ENCODE measurements at regions not wholly inside any gene's neighbourhood (a gene's known extent, or its start where the extent isn't known, plus 50 kb on each side); places are given as distances from the start of the nearest gene placed in this dataset.
"Not testable (repeated sequence)": the region's sequence is repeated elsewhere in the genome, so short reads cannot be mapped to it uniquely, and the experiment has no call there.

DNA sequence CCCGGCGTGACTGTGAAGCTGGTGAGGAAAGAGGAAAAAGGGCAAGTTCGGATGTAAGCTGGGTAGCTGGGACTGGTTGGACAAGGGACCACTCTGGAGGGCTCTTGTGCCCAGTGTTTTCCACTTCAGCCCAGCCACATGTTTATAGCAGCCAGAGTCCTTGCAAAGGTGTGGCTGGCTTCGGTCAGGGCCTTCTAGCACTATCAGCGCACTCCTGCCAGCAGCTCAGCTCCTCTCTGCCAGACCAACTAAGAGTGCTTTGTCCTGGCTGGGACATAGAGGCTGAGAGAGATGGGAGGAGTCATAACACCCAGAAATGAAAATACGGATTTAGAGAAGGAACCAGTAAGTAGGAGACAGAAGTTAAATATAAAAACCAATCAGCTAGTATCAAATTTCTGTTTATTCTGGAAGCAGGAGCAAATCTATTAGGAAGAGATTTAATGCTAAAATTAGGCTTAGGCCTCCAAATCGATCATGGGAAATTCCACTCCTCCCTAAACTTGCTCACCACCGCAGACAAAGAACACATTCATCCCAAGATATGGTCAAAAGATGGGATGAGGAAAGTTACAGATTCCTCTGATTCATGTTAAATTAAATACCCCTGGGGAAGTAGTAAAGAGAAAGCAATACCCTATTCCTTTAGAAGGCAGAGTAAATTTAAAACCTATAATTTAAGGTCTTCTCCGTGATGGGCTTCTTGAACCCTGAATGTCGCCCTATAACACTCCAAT is 135.0 kb downstream of the RALA start:
- Histone ChIP-seq H3K4me1 (ENCODE audit: insufficient read depth, low read length) (no peaks in the 10 kb centered on the region), H3K4me3 (ENCODE audit: low read length) (no peak overlapping the region), H3K27me3 (ENCODE audit: insufficient read depth, low read length) (no peaks in the 10 kb centered on the region), H3K9me3 (ENCODE audit: low read depth, low read length) (no peaks in the 10 kb centered on the region)

DNA sequence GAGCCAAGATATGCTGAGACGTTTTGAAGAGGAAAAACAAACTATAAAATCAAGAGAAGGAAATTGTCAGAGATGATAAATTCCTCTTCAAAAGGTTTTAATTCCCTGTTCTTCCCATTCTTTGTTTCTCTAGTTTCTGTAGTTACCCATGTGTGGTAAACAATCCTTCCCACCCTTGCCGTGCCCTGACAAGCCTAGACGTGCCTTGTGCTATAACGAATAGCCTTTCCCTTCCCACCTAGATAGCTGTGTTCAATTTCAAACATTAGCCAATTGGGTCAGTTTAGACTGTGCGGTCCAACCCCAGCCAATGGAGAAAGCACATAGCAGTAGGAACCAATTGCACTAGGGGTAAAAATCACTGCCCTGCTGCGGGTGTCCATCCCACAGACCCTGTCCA is 138.1 kb downstream of the RALA start:
- no peaks in the 10 kb centered on the region for H3K9me3 ChIP-seq (ENCODE audit: low read depth, low read length)
- no peaks in the 10 kb centered on the region for H3K27me3 ChIP-seq (ENCODE audit: insufficient read depth, low read length)
- no peak overlapping the region for H3K4me3 ChIP-seq (ENCODE audit: low read length)
- no peaks in the 10 kb centered on the region for H3K4me1 ChIP-seq (ENCODE audit: insufficient read depth, low read length)

DNA sequence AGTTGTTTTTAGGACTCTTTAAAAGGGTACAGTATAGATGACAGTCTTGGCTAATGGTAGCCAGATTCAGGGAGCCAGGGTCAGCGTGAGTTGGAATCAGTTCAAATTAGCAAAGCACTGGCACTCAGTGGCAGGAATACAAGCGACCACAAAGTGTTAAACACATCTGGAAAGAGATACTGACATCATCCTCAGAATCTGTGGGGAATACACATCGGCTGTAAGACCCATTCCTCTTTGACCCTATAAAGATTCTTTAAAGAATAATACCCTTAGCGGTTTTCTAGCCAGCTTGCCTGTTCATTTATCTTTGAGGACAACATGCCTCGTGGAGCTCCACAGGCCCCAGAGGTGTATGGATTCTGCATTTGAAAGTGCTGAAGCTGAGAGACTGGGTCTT is 139.1 kb downstream of the RALA start:
- not testable (repeated sequence) for H3K27me3 ChIP-seq (ENCODE audit: insufficient read depth, low read length); H3K4me3 ChIP-seq (ENCODE audit: low read length); H3K9me3 ChIP-seq (ENCODE audit: low read depth, low read length); H3K4me1 ChIP-seq (ENCODE audit: insufficient read depth, low read length)

DNA sequence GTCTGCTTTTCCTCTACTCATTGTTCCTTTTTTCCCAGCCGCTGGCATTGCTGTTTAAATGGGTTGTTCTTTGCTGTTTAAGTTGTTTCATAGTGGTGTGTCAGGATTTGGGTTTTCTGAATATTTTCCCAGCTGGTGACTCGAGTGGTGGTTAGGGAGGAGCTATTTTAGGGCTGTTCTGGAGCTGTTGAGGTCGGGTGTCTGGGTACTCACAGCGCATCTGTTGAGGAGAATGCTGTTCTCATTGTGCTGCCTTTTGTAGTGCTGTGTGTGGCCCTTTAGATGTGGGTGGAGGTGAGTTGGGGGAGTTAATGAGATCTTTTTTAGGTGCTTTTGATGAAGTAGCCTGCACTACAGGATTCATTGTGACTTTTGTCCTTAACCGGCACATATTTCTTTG is 139.5 kb downstream of the RALA start:
- H3K4me1 ChIP-seq (ENCODE audit: insufficient read depth, low read length); H3K9me3 ChIP-seq (ENCODE audit: low read depth, low read length); H3K27me3 ChIP-seq (ENCODE audit: insufficient read depth, low read length); H3K4me3 ChIP-seq (ENCODE audit: low read length): not testable (repeated sequence)

DNA sequence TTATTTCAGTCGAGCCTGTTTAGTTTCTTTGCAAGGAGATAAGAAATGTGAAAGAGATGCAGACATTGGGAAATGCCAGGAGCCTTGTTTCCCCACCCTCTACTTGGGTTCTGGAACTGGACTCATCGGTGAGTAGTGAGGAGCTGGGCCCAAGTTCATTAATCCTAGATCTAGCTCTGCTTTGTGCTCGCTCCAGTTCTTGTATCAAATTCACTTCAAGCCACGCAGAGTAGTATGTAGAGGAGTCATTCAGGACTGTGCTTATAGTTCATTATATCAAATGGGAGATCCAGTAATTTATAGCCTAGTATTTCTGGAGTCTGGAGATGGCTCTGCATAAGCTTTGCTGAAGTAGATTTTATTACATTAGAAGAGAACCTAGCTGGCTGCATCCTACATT is 142.5 kb downstream of the RALA start:
- not testable (repeated sequence) for H3K9me3 ChIP-seq (ENCODE audit: low read depth, low read length); H3K27me3 ChIP-seq (ENCODE audit: insufficient read depth, low read length); H3K4me3 ChIP-seq (ENCODE audit: low read length); H3K4me1 ChIP-seq (ENCODE audit: insufficient read depth, low read length)

DNA sequence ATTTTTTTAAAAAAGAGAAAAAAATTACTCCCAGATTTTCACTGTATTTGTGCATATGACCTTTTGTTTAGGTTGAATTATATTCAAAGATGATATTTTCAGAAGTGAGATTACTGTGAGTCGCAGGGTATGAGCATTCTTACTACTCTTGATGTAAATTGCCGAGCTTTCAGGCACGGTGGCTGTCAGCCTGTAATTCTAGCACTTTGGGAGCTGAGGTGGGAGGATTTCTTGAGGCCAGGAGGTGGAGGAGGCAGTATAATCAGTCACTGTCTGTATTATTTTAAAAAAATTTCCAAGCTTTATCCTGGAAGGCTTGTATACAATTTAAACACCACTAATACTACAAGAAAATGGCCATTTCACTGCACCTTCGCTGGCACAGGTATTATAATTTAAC is 145.1 kb downstream of the RALA start:
- not testable (repeated sequence) for H3K27me3 ChIP-seq (ENCODE audit: insufficient read depth, low read length); H3K4me3 ChIP-seq (ENCODE audit: low read length); H3K4me1 ChIP-seq (ENCODE audit: insufficient read depth, low read length); H3K9me3 ChIP-seq (ENCODE audit: low read depth, low read length)

DNA sequence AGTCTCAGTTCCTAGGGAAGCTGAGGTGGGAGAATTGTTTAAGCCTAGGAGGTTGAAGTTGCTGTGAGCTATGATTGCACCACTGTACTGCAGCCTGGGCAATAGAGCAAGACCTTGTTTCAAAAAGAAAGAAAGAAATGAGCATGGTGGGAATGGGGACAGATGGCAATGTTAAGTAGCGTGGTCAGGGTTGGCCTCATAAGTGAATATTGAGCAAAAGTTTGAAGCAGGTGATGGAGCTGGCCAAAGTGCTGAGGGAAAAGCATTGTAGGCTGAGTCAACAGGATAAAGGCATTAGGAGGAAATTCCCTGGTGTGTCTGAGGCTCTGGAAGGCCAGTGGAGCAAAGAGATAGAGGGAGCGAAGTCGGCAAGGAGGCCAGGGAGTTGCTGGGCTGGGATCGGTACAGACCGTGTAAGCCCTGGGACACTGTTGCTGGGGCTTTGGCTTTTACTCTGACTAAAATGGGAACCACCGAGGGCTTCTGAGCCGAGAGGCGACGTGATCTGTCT is 151.0 kb downstream of the RALA start:
- not testable (repeated sequence) for H3K27me3 ChIP-seq (ENCODE audit: insufficient read depth, low read length); H3K4me3 ChIP-seq (ENCODE audit: low read length); H3K9me3 ChIP-seq (ENCODE audit: low read depth, low read length); H3K4me1 ChIP-seq (ENCODE audit: insufficient read depth, low read length)

DNA sequence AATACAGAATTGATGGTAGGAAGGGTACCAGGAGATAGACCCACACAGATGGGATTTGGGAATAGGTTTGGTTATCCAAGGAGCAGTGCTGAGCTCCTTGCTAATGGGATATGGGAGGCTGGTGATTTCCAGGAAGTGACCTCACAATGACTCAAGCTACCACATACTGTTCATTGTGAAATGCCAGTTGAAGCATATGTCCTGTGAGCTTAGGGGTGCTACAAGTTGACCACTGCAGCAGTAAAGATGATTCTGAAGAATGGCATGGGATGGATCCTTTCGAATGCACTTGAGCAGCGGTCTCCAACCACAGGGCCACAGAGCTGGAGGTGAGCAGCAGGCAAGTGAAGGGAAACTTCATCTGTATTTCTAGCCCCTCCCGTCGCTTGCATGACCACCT is 158.2 kb downstream of the RALA start:
- H3K27me3 ChIP-seq (ENCODE audit: insufficient read depth, low read length); H3K4me3 ChIP-seq (ENCODE audit: low read length); H3K9me3 ChIP-seq (ENCODE audit: low read depth, low read length); H3K4me1 ChIP-seq (ENCODE audit: insufficient read depth, low read length): not testable (repeated sequence)

DNA sequence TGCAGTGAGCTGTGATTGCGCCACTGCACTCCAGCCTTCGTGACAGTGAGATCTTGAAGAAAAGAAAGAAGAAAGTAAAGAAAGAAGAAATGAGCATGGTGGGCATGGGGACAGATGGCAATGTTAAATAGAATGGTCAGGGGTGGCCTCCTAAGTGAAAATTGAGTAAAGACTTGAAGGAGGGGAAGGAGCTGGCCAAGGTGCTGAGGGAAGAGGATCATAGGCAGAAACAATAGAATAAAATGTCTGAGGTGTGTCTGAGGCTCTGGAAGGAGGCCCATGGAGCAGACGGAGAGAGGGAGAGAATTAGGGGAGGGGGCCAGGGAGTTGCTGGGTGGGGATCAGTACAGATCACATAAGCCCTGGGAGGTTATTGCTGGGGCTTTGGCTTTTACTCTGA is 163.1 kb downstream of the RALA start:
- H3K9me3 ChIP-seq (ENCODE audit: low read depth, low read length); H3K4me1 ChIP-seq (ENCODE audit: insufficient read depth, low read length); H3K27me3 ChIP-seq (ENCODE audit: insufficient read depth, low read length); H3K4me3 ChIP-seq (ENCODE audit: low read length): not testable (repeated sequence)

DNA sequence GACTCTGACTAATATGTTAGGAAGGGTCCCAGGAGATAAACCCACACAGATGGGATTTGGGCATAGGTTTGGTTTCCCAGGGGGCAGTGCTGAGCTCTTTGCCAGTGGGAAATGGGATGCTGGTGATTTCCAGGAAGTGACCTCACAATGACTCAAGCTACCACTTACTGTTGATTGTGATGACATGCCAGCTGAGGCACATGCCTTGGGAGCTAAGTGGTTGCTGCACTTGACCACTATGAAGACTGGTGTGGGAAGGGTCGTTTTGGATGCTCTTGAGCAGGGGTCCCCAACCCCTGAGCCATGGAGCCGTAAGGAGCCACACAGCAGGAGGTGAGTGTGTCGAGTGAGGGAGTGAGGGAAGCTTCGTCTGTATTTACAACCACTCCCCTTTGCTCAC is 159.0 kb upstream of the CDK13 start:
- H3K4me1 ChIP-seq (ENCODE audit: insufficient read depth, low read length); H3K9me3 ChIP-seq (ENCODE audit: low read depth, low read length): not testable (repeated sequence)

DNA sequence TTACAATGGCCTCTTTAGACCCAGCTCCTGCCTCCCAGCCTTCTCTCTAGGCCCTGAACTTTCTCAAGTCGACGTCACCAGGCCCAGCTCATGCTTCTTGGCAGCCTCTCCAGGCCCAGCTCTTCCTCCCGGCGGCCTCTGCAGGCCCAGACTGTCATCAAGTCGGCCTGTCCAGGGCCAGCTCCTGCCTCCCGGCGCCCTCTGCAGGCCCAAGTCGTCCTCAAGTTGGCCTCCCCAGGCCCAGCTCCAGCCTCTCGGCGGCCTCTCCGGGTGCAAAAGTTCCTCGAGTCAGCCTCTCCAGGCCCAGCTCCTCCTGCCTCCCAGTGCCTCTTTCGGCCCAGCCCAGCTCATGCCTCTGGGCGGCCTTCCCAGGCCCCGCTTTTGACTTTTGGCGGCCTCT is 158.1 kb upstream of the CDK13 start:
- H3K4me1 ChIP-seq (ENCODE audit: insufficient read depth, low read length); H3K4me3 ChIP-seq (ENCODE audit: low read length); H3K27me3 ChIP-seq (ENCODE audit: insufficient read depth, low read length); H3K9me3 ChIP-seq (ENCODE audit: low read depth, low read length): not testable (repeated sequence)

More for the DNA sequence above, 159.0 kb upstream of the CDK13 start:
- not testable (repeated sequence) for H3K27me3 ChIP-seq (ENCODE audit: insufficient read depth, low read length); H3K4me3 ChIP-seq (ENCODE audit: low read length)

DNA sequence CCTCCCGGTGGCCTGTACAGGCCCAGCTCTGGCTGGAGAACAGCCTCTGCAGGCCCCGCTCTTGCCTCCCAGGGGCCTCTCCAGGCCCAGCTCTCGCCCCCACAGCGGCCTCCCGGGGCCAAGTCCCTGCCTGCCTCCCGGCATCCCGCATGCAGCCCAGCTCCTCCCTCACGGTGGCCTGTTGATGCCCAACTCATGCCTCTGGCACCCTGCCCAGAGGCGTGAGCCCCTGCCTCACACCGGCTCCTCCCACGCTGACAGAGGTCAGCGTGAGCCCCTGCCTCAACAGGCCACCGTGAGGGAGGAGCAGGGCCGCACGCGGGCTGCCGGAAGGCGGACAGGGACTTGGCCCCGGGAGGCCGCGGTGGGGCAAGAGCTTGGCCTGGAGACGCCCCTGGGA is 157.0 kb upstream of the CDK13 start:
- not testable (repeated sequence) for H3K4me3 ChIP-seq (ENCODE audit: low read length); H3K27me3 ChIP-seq (ENCODE audit: insufficient read depth, low read length); H3K9me3 ChIP-seq (ENCODE audit: low read depth, low read length); H3K4me1 ChIP-seq (ENCODE audit: insufficient read depth, low read length)

DNA sequence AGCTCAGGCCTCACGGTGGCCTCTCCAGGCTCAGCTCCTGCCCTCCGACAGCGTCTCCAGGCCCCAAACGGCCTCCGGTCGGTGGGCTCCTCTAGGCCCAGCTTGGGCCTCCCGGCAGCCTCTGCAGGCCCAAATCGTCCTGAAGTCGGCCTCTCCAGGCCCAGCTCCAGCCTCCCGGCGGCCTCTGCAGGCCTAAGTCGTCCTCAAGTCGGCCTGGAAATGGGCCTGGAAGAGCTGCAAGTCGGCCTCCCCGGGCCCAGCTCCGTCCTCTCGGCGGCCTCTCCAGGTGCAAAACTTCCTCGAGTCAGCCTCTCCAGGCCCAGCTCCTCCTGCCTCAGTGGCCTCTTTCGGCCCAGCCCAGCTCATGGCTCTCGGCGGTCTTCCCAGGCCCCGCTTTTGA is 156.2 kb upstream of the CDK13 start:
- H3K9me3 ChIP-seq (ENCODE audit: low read depth, low read length); H3K27me3 ChIP-seq (ENCODE audit: insufficient read depth, low read length); H3K4me3 ChIP-seq (ENCODE audit: low read length); H3K4me1 ChIP-seq (ENCODE audit: insufficient read depth, low read length): not testable (repeated sequence)

DNA sequence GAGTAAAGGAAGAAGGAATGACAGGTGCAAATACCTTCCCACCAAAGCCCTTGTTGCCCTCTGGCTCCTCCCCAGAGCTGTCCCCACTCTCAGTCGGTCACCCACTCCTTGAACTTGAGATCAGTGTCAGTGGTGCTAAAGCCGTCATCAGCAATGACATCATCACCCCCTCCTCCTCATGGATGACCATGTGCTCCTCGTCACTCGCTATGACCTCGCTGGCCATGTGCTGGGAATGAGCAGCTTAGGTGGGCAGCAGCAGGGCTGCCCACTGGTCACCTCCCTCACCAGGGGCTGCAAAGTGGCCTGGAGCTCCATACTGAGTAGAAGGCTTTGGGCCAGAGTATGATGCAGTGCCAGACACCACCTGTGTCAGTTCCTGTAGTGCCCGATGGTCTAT is 153.1 kb upstream of the CDK13 start:
- H3K4me1 ChIP-seq (ENCODE audit: insufficient read depth, low read length); H3K27me3 ChIP-seq (ENCODE audit: insufficient read depth, low read length); H3K4me3 ChIP-seq (ENCODE audit: low read length); H3K9me3 ChIP-seq (ENCODE audit: low read depth, low read length): not testable (repeated sequence)

DNA sequence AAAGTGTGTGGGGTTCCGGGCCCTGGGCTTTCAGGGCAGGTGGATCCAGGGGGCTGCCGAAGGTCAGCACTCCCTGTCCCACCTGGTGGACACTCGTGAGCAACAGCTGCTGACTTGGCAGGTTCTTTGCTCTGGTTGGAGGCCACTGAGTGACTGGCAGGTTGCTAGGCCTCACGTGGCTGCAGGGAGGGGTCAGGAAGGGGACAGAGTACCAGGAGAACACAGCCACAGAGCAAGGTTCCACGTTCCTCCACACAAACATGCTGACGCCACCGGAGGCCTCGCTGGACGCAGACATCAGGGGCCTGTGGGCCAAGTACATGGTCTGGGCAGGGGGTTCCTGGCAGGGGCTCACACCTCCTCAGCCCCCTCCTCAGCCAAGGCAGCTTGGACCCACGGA is 152.0 kb upstream of the CDK13 start:
- not testable (repeated sequence) for H3K4me1 ChIP-seq (ENCODE audit: insufficient read depth, low read length); H3K27me3 ChIP-seq (ENCODE audit: insufficient read depth, low read length); H3K9me3 ChIP-seq (ENCODE audit: low read depth, low read length); H3K4me3 ChIP-seq (ENCODE audit: low read length)

DNA sequence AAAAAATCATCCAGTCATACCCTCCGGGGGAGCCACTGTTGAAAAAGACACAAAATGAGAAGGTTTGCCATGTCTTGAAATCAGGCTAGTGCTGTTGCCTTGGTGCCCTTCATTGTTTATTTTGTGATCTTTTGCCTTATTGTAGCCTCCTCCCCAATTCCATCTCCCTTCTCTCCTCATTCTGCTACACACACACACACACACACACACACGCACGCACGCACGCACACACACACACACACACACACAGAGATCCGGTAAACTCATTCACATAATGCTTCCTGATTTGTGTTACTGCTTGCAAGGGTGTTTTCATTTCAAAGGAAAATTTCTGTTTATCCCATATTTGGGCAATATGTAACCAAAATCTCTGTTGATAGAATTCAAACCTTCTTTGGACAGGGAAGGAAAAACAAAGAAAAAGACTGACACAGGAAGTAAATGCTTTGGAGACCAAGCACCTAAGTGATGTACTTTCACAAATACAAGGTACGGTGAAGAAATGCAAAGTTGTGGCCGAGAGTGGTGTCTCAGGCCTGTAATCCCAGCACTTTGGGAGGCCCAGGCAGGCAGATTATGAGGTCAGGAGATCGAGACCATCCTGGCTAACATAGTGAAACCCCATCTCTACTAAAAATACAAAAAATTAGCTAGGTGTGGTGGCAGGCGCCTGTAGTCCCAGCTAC is 141.1 kb upstream of the CDK13 start:
- no peaks in the 10 kb centered on the region for H3K9me3 ChIP-seq (ENCODE audit: low read depth, low read length)
- H3K4me1 ChIP-seq (ENCODE audit: insufficient read depth, low read length): no peaks in the 10 kb centered on the region

More for the DNA sequence above, 141.1 kb upstream of the CDK13 start:
- H3K27me3 ChIP-seq (ENCODE audit: insufficient read depth, low read length): no peaks in the 10 kb centered on the region
- H3K4me3 ChIP-seq (ENCODE audit: low read length): no peak overlapping the region

All from mononuclear cell (primary cell).